Activated CD4-positive, CD25-positive, alpha-beta regulatory T cell treated with anti-CD3 and anti-CD28 coated beads, Interleukin-2, amount 50 U/mL, for 16 hours (primary cell): ENCODE measurements at regions not wholly inside any gene's neighbourhood (a gene's known extent, or its start where the extent isn't known, plus 50 kb on each side); places are given as distances from the start of the nearest gene placed in this dataset.
"Not testable (repeated sequence)": the region's sequence is repeated elsewhere in the genome, so short reads cannot be mapped to it uniquely, and the experiment has no call there.

Source experiments
- DNase-seq: peaks from one replicate; pipeline ENCODE4 v3.0.0-alpha.2; 2020; ENCODE audit warnings: low read depth, low spot score

- no peak for DNase-seq
These were observed 69.9 kb upstream of the ATXN1 start for GRCh38 chr6:16831136-16831535.

GRCh38 chr6:16828058-16828457, 66.8 kb upstream of the ATXN1 start:
- DNase-seq: no peak

GRCh38 chr6:16827627-16828026, 66.4 kb upstream of the ATXN1 start:
- no peak for DNase-seq

- no peak for DNase-seq
These were observed 64.5 kb upstream of the ATXN1 start for GRCh38 chr6:16825784-16826183.

- no peak for DNase-seq
These were observed 63.8 kb upstream of the ATXN1 start for GRCh38 chr6:16824845-16825685.

- no peak for DNase-seq
These were observed 62.6 kb upstream of the ATXN1 start for GRCh38 chr6:16823718-16824352.

GRCh38 chr6:16822975-16823717, 61.9 kb upstream of the ATXN1 start:
- DNase-seq: no peak

- no peak for DNase-seq
These were observed 61.3 kb upstream of the ATXN1 start for GRCh38 chr6:16822529-16822928.

GRCh38 chr6:16821834-16822264, 60.6 kb upstream of the ATXN1 start:
- DNase-seq: no peak

GRCh38 chr6:16820262-16820661, 59.0 kb upstream of the ATXN1 start:
- DNase-seq: not testable (repeated sequence)

GRCh38 chr6:16819752-16820151, 58.5 kb upstream of the ATXN1 start:
- DNase-seq: no peak

- no peak for DNase-seq
These were observed 57.8 kb upstream of the ATXN1 start for GRCh38 chr6:16818992-16819626.

GRCh38 chr6:16817594-16817993, 56.3 kb upstream of the ATXN1 start:
- no peak for DNase-seq

- DNase-seq: no peak
These were observed 55.6 kb upstream of the ATXN1 start for GRCh38 chr6:16816891-16817290.

- DNase-seq: no peak
These were observed 51.7 kb upstream of the ATXN1 start for GRCh38 chr6:16812993-16813392.

- no peak for DNase-seq
These were observed 50.2 kb upstream of the ATXN1 start for GRCh38 chr6:16811277-16811979.
